ENCODE measurements at regions not wholly inside any gene's neighbourhood (a gene's known extent, or its start where the extent isn't known, plus 50 kb on each side); places are given as distances from the start of the nearest gene placed in this dataset.

- no peak for ATAC-seq
- TF ChIP-seq ZNF8 (CRISPR knock-in tag; IDR thresholded peaks at IDR 0.05) (no peak), CREB5 (CRISPR knock-in tag; IDR thresholded peaks at IDR 0.05; ENCODE audit: low read depth) (no peak), BACH2 (CRISPR knock-in tag; IDR thresholded peaks at IDR 0.05; ENCODE audit: borderline replicate concordance) (no peak), ZFP3 (CRISPR knock-in tag; IDR thresholded peaks at IDR 0.05) (no peak), ZNF565 (CRISPR knock-in tag; conservative IDR thresholded peaks at IDR 0.05; ENCODE audit: low read depth) (no peak), ZFP30 (CRISPR knock-in tag; IDR thresholded peaks at IDR 0.05) (no peak), PPARA (CRISPR knock-in tag; IDR thresholded peaks at IDR 0.05; ENCODE audit: borderline replicate concordance) (no peak), OSR1 (CRISPR knock-in tag; IDR thresholded peaks at IDR 0.05) (no peak), ZC3H10 (CRISPR knock-in tag; IDR thresholded peaks at IDR 0.05) (no peak), SNAI2 (CRISPR knock-in tag; IDR thresholded peaks at IDR 0.05) (no peak), ZNF70 (CRISPR knock-in tag; IDR thresholded peaks at IDR 0.05) (no peak), TOX (CRISPR knock-in tag; IDR thresholded peaks at IDR 0.05; ENCODE audit: borderline replicate concordance) (no peak), CSDC2 (CRISPR knock-in tag; IDR thresholded peaks at IDR 0.05) (no peak), GLIS3 (CRISPR knock-in tag; IDR thresholded peaks at IDR 0.05) (no peak), RARB (CRISPR knock-in tag; IDR thresholded peaks at IDR 0.05) (no peak)
These were observed 562.6 kb upstream of the CADM1 start for GRCh38 chr11:116066777-116067176.

- no peak for ATAC-seq
- TF ChIP-seq TOX (CRISPR knock-in tag; IDR thresholded peaks at IDR 0.05; ENCODE audit: borderline replicate concordance) (no peak), ZNF8 (CRISPR knock-in tag; IDR thresholded peaks at IDR 0.05) (no peak), ZFP30 (CRISPR knock-in tag; IDR thresholded peaks at IDR 0.05) (no peak), ESRRG (CRISPR knock-in tag; IDR thresholded peaks at IDR 0.05) (no peak), ARNTL (CRISPR knock-in tag; IDR thresholded peaks at IDR 0.05; ENCODE audit: borderline replicate concordance, low read depth) (no peak), GLIS3 (CRISPR knock-in tag; IDR thresholded peaks at IDR 0.05) (no peak), RARB (CRISPR knock-in tag; IDR thresholded peaks at IDR 0.05) (no peak), ZC3H10 (CRISPR knock-in tag; IDR thresholded peaks at IDR 0.05) (no peak)
These were observed 561.8 kb upstream of the CADM1 start for GRCh38 chr11:116065986-116066385.

GRCh38 chr11:116065191-116065895 is 561.1 kb upstream of the CADM1 start:
- TF ChIP-seq ZC3H10 (CRISPR knock-in tag; IDR thresholded peaks at IDR 0.05) (no peak), ARNTL (CRISPR knock-in tag; IDR thresholded peaks at IDR 0.05; ENCODE audit: borderline replicate concordance, low read depth) (no peak), PATZ1 (CRISPR knock-in tag; IDR thresholded peaks at IDR 0.05; ENCODE audit: borderline replicate concordance) (no peak), GLIS3 (CRISPR knock-in tag; IDR thresholded peaks at IDR 0.05) (no peak), ESRRG (CRISPR knock-in tag; IDR thresholded peaks at IDR 0.05) (no peak), RARB (CRISPR knock-in tag; IDR thresholded peaks at IDR 0.05) (no peak), ZNF70 (CRISPR knock-in tag; IDR thresholded peaks at IDR 0.05) (no peak), CREB5 (CRISPR knock-in tag; IDR thresholded peaks at IDR 0.05; ENCODE audit: low read depth) (no peak), ZFP30 (CRISPR knock-in tag; IDR thresholded peaks at IDR 0.05) (no peak), CSDC2 (CRISPR knock-in tag; IDR thresholded peaks at IDR 0.05) (no peak), ZNF565 (CRISPR knock-in tag; conservative IDR thresholded peaks at IDR 0.05; ENCODE audit: low read depth) (no peak), TSHZ2 (CRISPR knock-in tag; IDR thresholded peaks at IDR 0.05) (no peak), ZFP3 (CRISPR knock-in tag; IDR thresholded peaks at IDR 0.05) (no peak), PPARA (CRISPR knock-in tag; IDR thresholded peaks at IDR 0.05; ENCODE audit: borderline replicate concordance) (no peak), POU6F1 (CRISPR knock-in tag; IDR thresholded peaks at IDR 0.05; ENCODE audit: borderline replicate concordance, low read depth) (no peak), ZNF8 (CRISPR knock-in tag; IDR thresholded peaks at IDR 0.05) (no peak), BACH2 (CRISPR knock-in tag; IDR thresholded peaks at IDR 0.05; ENCODE audit: borderline replicate concordance) (no peak)

More at GRCh38 chr11:116065191-116065895, 561.1 kb upstream of the CADM1 start:
- ATAC-seq = no peak
